ENCODE measurements at regions not wholly inside any gene's neighbourhood (a gene's known extent, or its start where the extent isn't known, plus 50 kb on each side); places are given as distances from the start of the nearest gene placed in this dataset.
A peak's percentile ranks its signal among the peaks of the same experiment; 100 is the strongest.

GRCh38 chr12:65653946-65654629 is 170.2 kb upstream of the HMGA2 start:
- no peak for DNase-seq (ENCODE audit: low read depth in 3 of 3)

GRCh38 chr12:65655074-65655493 is 169.2 kb upstream of the HMGA2 start:
- no peak for DNase-seq (ENCODE audit: low read depth in 3 of 3)

- DNase-seq (ENCODE audit: low read depth in 3 of 3): no peak
Measured at GRCh38 chr12:65656156-65656882, 168.0 kb upstream of the HMGA2 start.

- DNase-seq (ENCODE audit: low read depth in 3 of 3): no peak
Measured at GRCh38 chr12:65656891-65657351, 167.4 kb upstream of the HMGA2 start.

- DNase-seq (ENCODE audit: low read depth in 3 of 3): no peak
Measured at GRCh38 chr12:65657635-65658034, 166.6 kb upstream of the HMGA2 start.

GRCh38 chr12:65658360-65658759 is 165.9 kb upstream of the HMGA2 start:
- no peak for DNase-seq (ENCODE audit: low read depth in 3 of 3)

GRCh38 chr12:65659681-65660080 is 164.6 kb upstream of the HMGA2 start:
- DNase-seq (ENCODE audit: low read depth in 3 of 3): no peak

GRCh38 chr12:65660096-65660495 is 164.2 kb upstream of the HMGA2 start:
- DNase-seq (ENCODE audit: low read depth in 3 of 3): no peak

- no peak for DNase-seq (ENCODE audit: low read depth in 3 of 3)
Measured at GRCh38 chr12:65660836-65661235, 163.4 kb upstream of the HMGA2 start.

- no peak for DNase-seq (ENCODE audit: low read depth in 3 of 3)
Measured at GRCh38 chr12:65662590-65662989, 161.7 kb upstream of the HMGA2 start.

- no peak for DNase-seq (ENCODE audit: low read depth in 3 of 3)
Measured at GRCh38 chr12:65663097-65663496, 161.2 kb upstream of the HMGA2 start.

- no peak for DNase-seq (ENCODE audit: low read depth in 3 of 3)
Measured at GRCh38 chr12:65663648-65664047, 160.6 kb upstream of the HMGA2 start.

GRCh38 chr12:65664715-65665250 is 159.5 kb upstream of the HMGA2 start:
- DNase-seq (ENCODE audit: low read depth in 3 of 3): no peak

GRCh38 chr12:65665817-65666216 is 158.5 kb upstream of the HMGA2 start:
- DNase-seq (ENCODE audit: low read depth in 3 of 3): no peak

- DNase-seq (ENCODE audit: low read depth in 3 of 3): peak in 1 of 3 experiments; percentile 18
Measured at GRCh38 chr12:65666876-65667275, 157.4 kb upstream of the HMGA2 start.

GRCh38 chr12:65667932-65668331 is 156.4 kb upstream of the HMGA2 start:
- no peak for DNase-seq (ENCODE audit: low read depth in 3 of 3)

GRCh38 chr12:65668981-65669695 is 155.1 kb upstream of the HMGA2 start:
- no peak for DNase-seq (ENCODE audit: low read depth in 3 of 3)

- DNase-seq (ENCODE audit: low read depth in 3 of 3): no peak
Measured at GRCh38 chr12:65670775-65671174, 153.5 kb upstream of the HMGA2 start.

GRCh38 chr12:65672441-65672840 is 151.8 kb upstream of the HMGA2 start:
- no peak for DNase-seq (ENCODE audit: low read depth in 3 of 3)

GRCh38 chr12:65673156-65673690 is 151.1 kb upstream of the HMGA2 start:
- DNase-seq (ENCODE audit: low read depth in 3 of 3): no peak

GRCh38 chr12:65673732-65674131 is 150.6 kb upstream of the HMGA2 start:
- DNase-seq (ENCODE audit: low read depth in 3 of 3): no peak

GRCh38 chr12:65675141-65675621 is 149.1 kb upstream of the HMGA2 start:
- no peak for DNase-seq (ENCODE audit: low read depth in 3 of 3)
